T-helper 2 cell treated with Interferon-gamma antibody and Interleukin-4, amounts not matched to agents 100 ng/mL and 5 ng/mL, for 36 hours (primary cell): ENCODE measurements at regions not wholly inside any gene's neighbourhood (a gene's known extent, or its start where the extent isn't known, plus 50 kb on each side); places are given as distances from the start of the nearest gene placed in this dataset.

Source experiments
- intact Hi-C: fragments of 100-400 bp; cut with micrococcal nuclease; formaldehyde crosslinking; loops from one replicate; pipeline ENCODE4 v1.15.1; 2023

- intact Hi-C loops = no loop called here
Observed at GRCh38 chr2:221189431-221190067, 382.6 kb downstream of the EPHA4 start.

DNA sequence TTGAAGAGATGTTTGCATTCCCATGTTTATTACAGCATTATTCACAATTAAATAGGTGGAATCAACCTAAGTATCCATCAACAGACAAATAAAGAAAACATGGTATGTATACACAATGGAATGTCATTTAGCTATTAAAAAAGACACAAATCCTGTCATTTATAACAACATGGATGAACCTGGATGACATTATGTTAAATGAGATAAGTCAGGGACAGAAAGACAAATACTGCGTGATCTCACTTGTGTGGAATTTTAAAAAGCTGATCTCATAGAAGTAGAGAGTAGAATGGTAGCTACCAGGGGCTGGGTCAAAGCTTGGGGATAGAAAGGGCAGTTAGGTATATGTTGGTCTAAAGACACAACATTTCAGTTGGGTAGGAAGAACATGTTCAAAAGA, 376.3 kb downstream of the EPHA4 start:
- intact Hi-C loops = no loop called here

- intact Hi-C loops = no loop called here
Observed at GRCh38 chr2:221197225-221197856, 374.8 kb downstream of the EPHA4 start.

DNA sequence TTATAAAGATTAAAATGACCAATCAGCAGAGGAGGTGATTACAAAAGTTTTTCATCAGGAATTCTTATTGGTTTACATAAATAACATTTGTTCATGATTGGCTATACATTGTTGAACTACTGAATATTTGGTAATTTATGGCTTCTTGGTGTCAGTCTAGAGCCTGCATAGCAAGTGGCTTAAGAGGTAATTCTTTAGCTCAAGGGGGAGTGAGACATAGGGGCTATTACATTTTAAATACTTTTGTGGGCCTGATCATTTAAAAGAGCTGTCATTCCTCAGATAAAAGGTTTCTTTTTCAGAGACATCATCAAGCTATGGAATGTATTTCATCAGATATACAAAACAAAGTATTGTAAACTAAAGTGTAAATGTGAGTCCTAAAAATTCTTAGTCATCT, 373.8 kb downstream of the EPHA4 start:
- intact Hi-C loops = no loop called here

GRCh38 chr2:221200184-221200839, 371.8 kb downstream of the EPHA4 start:
- intact Hi-C loops = no loop called here

DNA sequence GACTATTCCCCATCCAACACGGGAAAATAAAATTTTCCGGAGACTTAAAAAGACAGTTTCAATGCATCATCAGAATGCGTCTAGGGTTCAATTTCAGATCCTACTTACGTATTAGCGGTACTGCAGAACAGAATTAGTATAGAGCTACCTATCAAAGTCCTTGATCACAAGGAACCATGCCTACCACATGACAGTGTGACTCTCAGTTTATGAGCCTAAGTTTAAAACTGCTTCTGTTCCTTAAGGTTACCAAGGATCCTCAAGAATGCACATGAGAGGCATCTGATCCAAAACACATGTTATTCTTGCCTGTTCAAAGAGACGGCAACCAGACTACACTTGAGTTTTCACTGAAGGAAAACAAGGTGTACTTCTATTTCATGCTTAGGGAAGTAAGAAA, 369.7 kb downstream of the EPHA4 start:
- intact Hi-C loops = no loop called here

GRCh38 chr2:221203125-221203524, 369.0 kb downstream of the EPHA4 start:
- intact Hi-C loops = no loop called here

DNA sequence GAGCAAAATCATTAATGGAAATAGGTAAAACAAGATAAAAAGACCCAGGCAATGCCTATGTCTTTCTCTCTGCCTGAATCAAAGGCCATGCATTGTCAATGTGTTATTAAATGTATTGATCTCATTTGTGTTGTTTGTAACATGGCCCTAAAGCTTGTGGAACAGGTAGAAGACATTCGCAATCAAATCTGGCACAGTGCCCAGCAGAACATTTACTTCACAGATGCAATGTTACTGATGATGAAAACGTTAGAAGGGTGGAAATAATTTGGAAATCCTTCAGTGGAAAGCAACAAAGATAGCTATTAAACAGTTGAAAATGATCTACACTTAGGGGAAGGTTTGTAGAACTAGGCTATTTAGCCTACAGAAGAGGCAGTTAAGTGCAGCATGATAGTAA, 368.2 kb downstream of the EPHA4 start:
- intact Hi-C loops = no loop called here

DNA sequence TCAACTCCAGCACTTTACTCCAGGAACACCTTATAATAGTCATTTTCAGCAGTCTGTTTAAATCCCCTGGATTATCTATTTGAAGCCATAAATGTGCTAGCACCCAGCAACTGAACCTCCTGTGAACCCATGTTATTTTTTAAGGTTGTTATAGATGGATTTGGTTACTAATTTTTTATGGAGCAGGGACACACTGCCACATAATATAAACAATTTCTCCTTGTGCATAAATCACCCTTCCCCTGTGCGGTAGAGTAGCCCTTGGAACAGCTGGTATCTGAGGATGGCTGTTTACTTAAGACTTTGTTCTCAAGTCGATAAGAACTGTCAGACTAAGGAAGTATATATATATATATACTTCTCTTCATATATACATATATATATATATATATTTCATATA, 367.4 kb downstream of the EPHA4 start:
- intact Hi-C loops = no loop called here

- intact Hi-C loops = no loop called here
Observed at GRCh38 chr2:221205103-221205673, 366.9 kb downstream of the EPHA4 start.

DNA sequence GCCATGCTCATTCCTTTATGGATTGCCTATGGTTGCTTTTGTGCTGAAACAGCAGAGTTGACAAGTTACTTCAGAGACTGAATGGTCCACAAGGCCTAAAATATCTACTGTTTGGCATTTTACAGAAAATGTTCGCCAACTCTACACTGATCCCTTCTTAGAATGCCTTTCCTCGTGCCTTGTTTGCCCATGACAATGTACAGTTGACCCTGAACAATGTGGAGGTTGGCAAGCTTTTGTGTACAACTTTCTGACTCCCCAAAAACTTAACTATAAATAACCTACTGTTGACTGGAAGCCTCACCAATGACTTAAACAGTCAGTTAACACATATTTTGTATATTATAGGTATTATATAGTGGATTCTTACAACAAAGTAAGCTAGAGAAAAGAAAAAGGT, 361.4 kb downstream of the EPHA4 start:
- intact Hi-C loops = no loop called here

DNA sequence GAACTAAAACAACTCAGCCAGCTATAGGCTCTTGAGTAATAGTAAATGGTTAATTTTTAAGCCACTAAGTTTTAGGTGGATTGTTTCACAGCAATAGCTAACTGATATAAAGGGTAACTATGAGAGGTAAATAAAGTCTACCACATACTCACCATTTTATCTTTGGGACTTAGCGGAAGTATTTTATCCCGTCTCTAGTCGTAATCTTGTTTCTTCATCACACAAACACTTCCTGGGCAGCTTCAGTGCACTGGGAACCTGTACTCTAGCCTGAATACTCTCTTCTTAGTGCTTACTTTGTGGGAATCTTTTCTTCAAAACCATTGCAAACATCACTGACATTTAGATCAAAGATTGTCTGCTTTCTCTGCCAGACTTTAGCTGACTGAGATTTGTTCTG, 360.5 kb downstream of the EPHA4 start:
- intact Hi-C loops = no loop called here

DNA sequence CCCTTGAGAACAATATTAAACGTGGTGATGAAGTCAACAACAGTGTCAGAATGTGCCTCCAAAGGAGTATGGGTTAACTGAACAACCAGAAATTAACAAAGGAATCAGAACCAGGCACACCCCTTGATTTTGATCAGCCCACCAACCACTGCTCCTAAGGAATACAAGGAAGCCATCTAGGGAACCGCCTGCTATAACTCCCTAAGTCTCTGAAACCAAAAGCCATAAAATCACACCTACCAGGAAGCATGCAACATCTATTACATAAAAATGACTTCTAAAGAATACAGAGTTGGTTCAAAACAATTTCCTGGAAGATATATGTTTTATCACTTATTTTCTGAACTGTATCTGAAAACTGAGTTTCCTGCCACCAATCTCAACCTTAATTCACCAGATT, 360.0 kb downstream of the EPHA4 start:
- intact Hi-C loops = no loop called here

DNA sequence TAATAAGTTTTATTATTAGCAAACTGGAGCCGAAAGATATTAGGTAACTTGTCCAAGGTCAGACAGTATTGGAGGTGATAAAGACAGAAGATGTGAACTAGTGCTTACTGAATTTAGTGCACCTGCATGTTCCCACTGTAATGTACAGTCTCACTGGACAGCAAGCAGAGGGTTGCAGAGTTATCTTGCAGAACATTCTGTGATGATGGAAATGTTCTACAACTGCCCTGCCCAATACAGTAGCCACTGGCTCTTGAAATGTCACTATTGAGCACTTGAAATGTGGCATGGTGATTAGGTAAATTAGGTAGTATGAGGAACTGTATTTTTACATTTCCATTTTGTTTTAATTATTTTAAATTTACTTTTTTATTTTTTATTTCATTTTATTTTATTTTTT, 356.6 kb downstream of the EPHA4 start:
- intact Hi-C loops = no loop called here

DNA sequence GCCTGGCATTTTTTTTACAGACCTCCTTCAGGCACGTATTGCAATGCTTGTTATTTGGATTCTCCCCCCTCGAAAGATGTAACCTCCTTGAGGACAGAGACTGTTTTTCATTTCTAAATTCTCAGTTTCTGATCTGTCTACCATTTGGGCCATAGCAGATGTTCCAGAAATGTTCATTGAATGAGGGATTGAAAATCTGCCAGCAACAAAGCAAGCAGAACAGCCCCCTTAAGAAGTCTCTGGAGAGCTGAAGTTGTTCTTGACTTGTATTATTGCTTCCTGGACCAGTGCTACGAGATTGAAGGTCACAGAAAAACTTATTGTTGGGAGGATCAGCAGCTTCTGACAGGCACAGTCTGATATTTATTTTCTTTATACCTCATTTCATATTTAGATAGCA, 355.5 kb downstream of the EPHA4 start:
- intact Hi-C loops = no loop called here

GRCh38 chr2:221225752-221226151, 346.4 kb downstream of the EPHA4 start:
- intact Hi-C loops = no loop called here

DNA sequence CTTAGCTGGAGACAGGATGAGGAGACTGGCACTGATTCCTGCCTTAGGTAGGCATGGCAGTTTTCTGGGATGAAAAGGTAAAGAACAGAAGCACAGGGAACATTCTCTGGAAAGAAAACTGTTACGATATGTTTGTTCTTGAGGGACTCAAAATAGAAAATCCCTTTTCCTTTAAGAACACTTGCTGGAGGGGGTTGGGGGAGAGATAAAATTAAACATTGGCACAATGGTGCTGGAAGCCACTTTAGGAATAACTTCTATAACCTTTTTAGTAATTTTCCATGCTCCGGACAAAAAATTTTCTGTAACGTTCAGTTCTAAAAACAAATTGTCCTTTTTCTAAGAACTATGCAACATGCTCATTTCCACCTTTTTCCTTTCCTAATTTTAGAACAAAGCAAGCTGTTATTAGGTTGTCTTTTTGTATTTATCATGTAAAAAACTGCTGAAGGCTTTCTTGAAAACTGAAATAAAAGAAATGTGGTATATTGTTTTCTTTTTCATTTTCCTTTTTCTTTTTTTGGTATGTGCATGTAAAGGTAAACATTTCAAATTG, 343.8 kb downstream of the EPHA4 start:
- intact Hi-C loops = no loop called here

GRCh38 chr2:221229099-221229498, 343.0 kb downstream of the EPHA4 start:
- intact Hi-C loops = no loop called here

GRCh38 chr2:221231511-221231910, 340.6 kb downstream of the EPHA4 start:
- intact Hi-C loops = no loop called here

- intact Hi-C loops = no loop called here
Observed at GRCh38 chr2:221235941-221236340, 336.2 kb downstream of the EPHA4 start.

DNA sequence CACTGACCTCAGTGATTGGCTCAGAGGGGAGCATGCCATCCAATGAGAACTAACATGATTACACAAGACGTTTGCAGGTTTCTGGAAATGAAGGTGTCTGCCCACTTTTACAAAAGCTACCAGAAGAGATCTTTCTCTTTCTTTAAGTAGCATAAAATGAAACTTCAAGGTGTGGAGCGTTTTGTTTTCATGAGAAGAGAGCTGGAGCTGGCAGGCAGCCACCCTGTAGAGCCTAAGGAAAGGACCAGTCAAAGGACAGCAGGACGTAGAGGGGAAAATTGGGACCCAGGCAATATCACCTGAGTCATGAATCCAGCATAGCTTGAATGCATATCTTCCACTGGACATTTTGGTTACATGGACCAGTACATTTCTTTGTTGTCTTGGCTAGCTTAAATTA, 331.0 kb downstream of the EPHA4 start:
- intact Hi-C loops = no loop called here

- intact Hi-C loops = no loop called here
Observed at GRCh38 chr2:221243771-221244170, 328.3 kb downstream of the EPHA4 start.
